ENCODE measurements at regions not wholly inside any gene's neighbourhood (a gene's known extent, or its start where the extent isn't known, plus 50 kb on each side); places are given as distances from the start of the nearest gene placed in this dataset.
"Not testable (repeated sequence)": the region's sequence is repeated elsewhere in the genome, so short reads cannot be mapped to it uniquely, and the experiment has no call there.

DNA sequence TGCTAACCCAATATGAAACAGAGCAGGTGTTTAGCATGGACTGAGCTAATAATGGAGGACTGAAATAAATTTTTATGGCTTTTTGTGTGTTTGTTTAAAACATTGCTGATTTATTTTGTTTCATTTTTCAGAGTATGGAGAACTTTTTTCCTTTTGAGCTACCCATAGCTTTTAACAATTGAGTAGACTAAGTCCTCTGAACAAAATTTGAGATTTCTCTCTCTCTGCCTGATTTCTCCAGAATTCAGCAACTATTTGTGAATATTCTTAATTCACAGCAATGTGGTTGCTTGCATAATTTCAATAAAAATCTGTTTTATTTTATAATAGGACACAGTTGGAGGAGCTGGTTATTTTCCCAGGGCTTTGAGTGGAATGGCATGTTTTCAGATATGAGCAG lies 103.7 kb downstream of the TPBG start:
- H3K4me1 ChIP-seq: no peaks in the 10 kb centered on the region
- intact Hi-C loops (cut with DNase I; ENCODE audit: low total_unique reads): no loop called here
- no peaks in the 10 kb centered on the region for H3K36me3 ChIP-seq
- H3K4me3 ChIP-seq: no peak overlapping the region
- DNase-seq (ENCODE audit: low spot score in 2 of 2): no peak
- no peaks in the 10 kb centered on the region for H3K27me3 ChIP-seq
- H3K9me3 ChIP-seq: peaks cover 7 to 14% of the 10 kb centered on the region in 2 donors
- no peak overlapping the region for H3K27ac ChIP-seq
- TF ChIP-seq POLR2AphosphoS5 (IDR thresholded peaks at IDR 0.05) (no peak), POLR2A (IDR thresholded peaks at IDR 0.05) (no peak)
- TF ChIP-seq, protein P1, sequence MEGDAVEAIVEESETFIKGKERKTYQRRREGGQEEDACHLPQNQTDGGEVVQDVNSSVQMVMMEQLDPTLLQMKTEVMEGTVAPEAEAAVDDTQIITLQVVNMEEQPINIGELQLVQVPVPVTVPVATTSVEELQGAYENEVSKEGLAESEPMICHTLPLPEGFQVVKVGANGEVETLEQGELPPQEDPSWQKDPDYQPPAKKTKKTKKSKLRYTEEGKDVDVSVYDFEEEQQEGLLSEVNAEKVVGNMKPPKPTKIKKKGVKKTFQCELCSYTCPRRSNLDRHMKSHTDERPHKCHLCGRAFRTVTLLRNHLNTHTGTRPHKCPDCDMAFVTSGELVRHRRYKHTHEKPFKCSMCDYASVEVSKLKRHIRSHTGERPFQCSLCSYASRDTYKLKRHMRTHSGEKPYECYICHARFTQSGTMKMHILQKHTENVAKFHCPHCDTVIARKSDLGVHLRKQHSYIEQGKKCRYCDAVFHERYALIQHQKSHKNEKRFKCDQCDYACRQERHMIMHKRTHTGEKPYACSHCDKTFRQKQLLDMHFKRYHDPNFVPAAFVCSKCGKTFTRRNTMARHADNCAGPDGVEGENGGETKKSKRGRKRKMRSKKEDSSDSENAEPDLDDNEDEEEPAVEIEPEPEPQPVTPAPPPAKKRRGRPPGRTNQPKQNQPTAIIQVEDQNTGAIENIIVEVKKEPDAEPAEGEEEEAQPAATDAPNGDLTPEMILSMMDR (IDR thresholded peaks at IDR 0.05): no peak

- DNase-seq (ENCODE audit: low spot score in 2 of 2); H3K4me3 ChIP-seq; H3K36me3 ChIP-seq; H3K4me1 ChIP-seq; intact Hi-C loops (cut with DNase I; ENCODE audit: low total_unique reads); H3K27ac ChIP-seq; H3K27me3 ChIP-seq: not testable (repeated sequence)
- H3K9me3 ChIP-seq: peaks cover 7 to 13% of the 10 kb centered on the region in 2 donors
Observed at GRCh38 chr6:82470123-82470522, 106.5 kb downstream of the TPBG start.

DNA sequence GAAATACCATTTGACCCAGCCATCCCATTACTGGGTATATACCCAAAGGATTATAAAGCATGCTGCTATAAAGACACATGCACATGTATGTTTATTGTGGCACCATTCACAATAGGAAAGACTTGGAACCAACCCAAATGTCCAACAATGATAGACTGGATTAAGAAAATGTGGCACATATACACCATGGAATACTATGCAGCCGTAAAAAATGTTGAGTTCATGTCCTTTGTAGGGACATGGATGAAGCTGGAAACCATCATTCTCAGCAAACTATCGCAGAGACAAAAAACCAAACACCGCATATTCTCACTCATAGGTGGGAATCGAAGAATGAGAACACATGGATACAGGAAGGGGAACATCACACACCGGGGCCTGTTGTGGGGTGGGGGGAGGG lies 111.5 kb downstream of the TPBG start:
- H3K36me3 ChIP-seq; H3K9me3 ChIP-seq; H3K27me3 ChIP-seq; H3K4me3 ChIP-seq; DNase-seq (ENCODE audit: low spot score in 2 of 2); H3K27ac ChIP-seq; intact Hi-C loops (cut with DNase I; ENCODE audit: low total_unique reads); H3K4me1 ChIP-seq: not testable (repeated sequence)

- Histone ChIP-seq H3K27ac (no peak overlapping the region), H3K4me1 (no peaks in the 10 kb centered on the region), H3K4me3 (no peak overlapping the region), H3K36me3 (no peaks in the 10 kb centered on the region), H3K27me3 (no peaks in the 10 kb centered on the region), H3K9me3 (peaks cover 24 to 30% of the 10 kb centered on the region in 2 donors)
- intact Hi-C loops (cut with DNase I; ENCODE audit: low total_unique reads): no loop called here
- TF ChIP-seq POLR2A (IDR thresholded peaks at IDR 0.05): no peak
- TF ChIP-seq POLR2AphosphoS5 (IDR thresholded peaks at IDR 0.05): no peak
- TF ChIP-seq, protein P1 (IDR thresholded peaks at IDR 0.05): no peak
- DNase-seq (ENCODE audit: low spot score in 2 of 2): no peak
Observed at GRCh38 chr6:82484001-82484400, 120.4 kb downstream of the TPBG start.

- Histone ChIP-seq H3K4me1 (no peaks in the 10 kb centered on the region), H3K9me3 (peaks cover 30 to 33% of the 10 kb centered on the region in 2 donors), H3K27ac (no peak overlapping the region), H3K27me3 (no peaks in the 10 kb centered on the region), H3K4me3 (no peak overlapping the region), H3K36me3 (no peaks in the 10 kb centered on the region)
- TF ChIP-seq POLR2A (IDR thresholded peaks at IDR 0.05) (no peak), POLR2AphosphoS5 (IDR thresholded peaks at IDR 0.05) (no peak)
- TF ChIP-seq, protein P1 (IDR thresholded peaks at IDR 0.05): no peak
- DNase-seq (ENCODE audit: low spot score in 2 of 2): no peak
- intact Hi-C loops (cut with DNase I; ENCODE audit: low total_unique reads): no loop called here
Observed at GRCh38 chr6:82484737-82485626, 121.4 kb downstream of the TPBG start.

GRCh38 chr6:82487895-82488294 lies 124.3 kb downstream of the TPBG start:
- DNase-seq (ENCODE audit: low spot score in 2 of 2): no peak
- H3K9me3 ChIP-seq: peaks cover 34 to 39% of the 10 kb centered on the region in 2 donors
- TF ChIP-seq, protein P1 (IDR thresholded peaks at IDR 0.05): no peak
- TF ChIP-seq POLR2AphosphoS5 (IDR thresholded peaks at IDR 0.05): no peak
- no peak for TF ChIP-seq POLR2A (IDR thresholded peaks at IDR 0.05)
- no peak overlapping the region for H3K4me3 ChIP-seq
- H3K27me3 ChIP-seq: no peaks in the 10 kb centered on the region
- no peaks in the 10 kb centered on the region for H3K36me3 ChIP-seq
- no peaks in the 10 kb centered on the region for H3K4me1 ChIP-seq
- no peak overlapping the region for H3K27ac ChIP-seq
- intact Hi-C loops (cut with DNase I; ENCODE audit: low total_unique reads): no loop called here

Data from breast epithelium (tissue), 4 donors.